Mucosa of stomach (tissue), 1 donor: ENCODE measurements at regions not wholly inside any gene's neighbourhood (a gene's known extent, or its start where the extent isn't known, plus 50 kb on each side); places are given as distances from the start of the nearest gene placed in this dataset.
"Not testable (repeated sequence)": the region's sequence is repeated elsewhere in the genome, so short reads cannot be mapped to it uniquely, and the experiment has no call there.

Source experiments
- H3K27me3 ChIP-seq: one replicate; pipeline ENCODE4 v1.7.0; 2013; ENCODE audit warnings: mild to moderate bottlenecking, low read length; ENCODE audit not compliant: control insufficient read depth, insufficient read depth
- H3K36me3 ChIP-seq: one replicate; pipeline ENCODE4 v1.7.0; 2013; ENCODE audit warnings: low read length; ENCODE audit not compliant: control insufficient read depth, insufficient read depth
- H3K4me1 ChIP-seq: one replicate; pipeline ENCODE4 v1.7.0; 2013; ENCODE audit warnings: mild to moderate bottlenecking, low read length; ENCODE audit not compliant: control insufficient read depth, insufficient read depth
- H3K4me3 ChIP-seq: one replicate; pipeline ENCODE4 v1.7.0; 2013; ENCODE audit warnings: low read length
- H3K9ac ChIP-seq: one replicate; pipeline ENCODE4 v1.7.0; 2013; ENCODE audit warnings: mild to moderate bottlenecking, low read length, moderate library complexity
- H3K9me3 ChIP-seq: one replicate; pipeline ENCODE4 v1.7.0; 2013; ENCODE audit warnings: mild to moderate bottlenecking, low read length, moderate library complexity; ENCODE audit not compliant: control insufficient read depth
- donor health status: Pancreatic carcinoma.

DNA sequence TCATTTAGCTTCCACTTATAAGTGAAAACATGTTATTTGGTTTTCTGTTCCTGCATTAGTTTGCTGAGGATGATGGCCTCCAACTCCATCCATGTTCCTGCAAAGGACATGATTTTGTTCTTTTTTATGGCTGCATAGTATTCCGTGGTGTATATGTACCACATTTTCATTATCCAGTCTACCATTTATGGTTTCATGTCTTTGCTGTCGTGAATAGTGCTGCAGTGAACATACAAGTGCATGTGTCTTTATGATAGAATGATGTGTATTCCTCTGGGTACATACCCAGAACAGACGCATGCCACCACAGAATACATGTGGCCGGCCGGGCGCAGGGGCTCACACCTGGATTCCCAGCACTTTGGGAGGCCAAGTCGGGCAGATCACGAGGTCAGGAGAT is 247.7 kb upstream of the SULF2 start:
- not testable (repeated sequence) for H3K4me1 ChIP-seq, H3K9ac ChIP-seq

DNA sequence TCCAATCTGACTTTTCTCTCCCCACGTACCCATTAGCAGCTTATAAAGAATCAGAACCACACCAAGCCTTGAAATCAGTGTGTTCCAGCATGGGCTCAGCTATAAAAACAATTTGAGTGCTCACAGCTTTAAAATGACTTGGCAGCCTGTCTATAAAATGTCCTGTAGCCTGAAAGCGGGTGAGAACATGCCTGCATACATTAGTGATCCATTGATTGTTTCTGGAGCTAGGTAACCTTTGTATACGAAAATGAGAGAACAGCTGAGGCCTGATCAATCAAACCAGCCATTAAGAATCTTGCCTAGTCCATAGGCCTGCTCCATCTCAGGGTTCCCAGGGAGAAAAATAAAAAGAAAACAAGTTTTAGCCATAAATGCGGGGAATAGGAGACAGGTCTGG is 245.8 kb upstream of the SULF2 start:
- H3K9ac ChIP-seq, result no peak overlapping the region
- no peaks in the 10 kb centered on the region for H3K27me3 ChIP-seq
- H3K4me3 ChIP-seq, result no peak overlapping the region
- no peaks in the 10 kb centered on the region for H3K9me3 ChIP-seq
- H3K4me1 ChIP-seq, result no peaks in the 10 kb centered on the region
- H3K36me3 ChIP-seq, result no peaks in the 10 kb centered on the region

More for the DNA sequence above, 247.7 kb upstream of the SULF2 start:
- H3K4me3 ChIP-seq, H3K36me3 ChIP-seq, H3K9me3 ChIP-seq, H3K27me3 ChIP-seq: not testable (repeated sequence)

DNA sequence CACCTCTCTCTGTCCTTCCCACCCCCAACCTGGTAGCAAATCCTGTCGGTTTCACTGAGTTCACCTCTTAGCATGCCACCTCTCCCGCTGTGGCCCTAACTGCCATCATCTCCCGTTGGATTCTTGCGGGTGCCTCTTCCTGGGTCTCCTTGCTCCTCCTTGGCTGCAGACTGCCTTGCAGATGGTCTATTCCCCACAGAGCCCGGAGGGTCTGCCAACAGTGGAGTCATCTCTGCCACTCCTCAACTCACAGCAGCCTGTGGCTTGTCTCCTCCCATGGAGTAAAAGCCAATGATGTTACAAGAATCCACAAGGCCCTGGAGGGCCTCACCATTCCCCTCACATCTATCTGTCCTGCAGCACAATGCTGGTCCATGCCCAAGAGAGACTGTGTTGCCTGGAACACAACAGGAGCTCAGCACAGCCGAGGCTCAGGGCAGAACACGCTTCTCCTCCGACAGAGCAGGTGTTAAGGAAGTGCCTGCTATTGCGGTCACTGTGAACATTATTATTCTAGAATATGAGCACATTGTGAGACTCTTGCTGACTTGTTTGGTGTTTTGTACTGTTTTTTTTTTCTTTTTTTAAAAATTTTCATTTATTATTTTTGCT is 241.8 kb upstream of the SULF2 start:
- no peaks in the 10 kb centered on the region for H3K4me1 ChIP-seq
- no peak overlapping the region for H3K4me3 ChIP-seq
- H3K27me3 ChIP-seq, result no peaks in the 10 kb centered on the region
- H3K9ac ChIP-seq, result no peak overlapping the region
- no peaks in the 10 kb centered on the region for H3K36me3 ChIP-seq
- H3K9me3 ChIP-seq, result no peaks in the 10 kb centered on the region

DNA sequence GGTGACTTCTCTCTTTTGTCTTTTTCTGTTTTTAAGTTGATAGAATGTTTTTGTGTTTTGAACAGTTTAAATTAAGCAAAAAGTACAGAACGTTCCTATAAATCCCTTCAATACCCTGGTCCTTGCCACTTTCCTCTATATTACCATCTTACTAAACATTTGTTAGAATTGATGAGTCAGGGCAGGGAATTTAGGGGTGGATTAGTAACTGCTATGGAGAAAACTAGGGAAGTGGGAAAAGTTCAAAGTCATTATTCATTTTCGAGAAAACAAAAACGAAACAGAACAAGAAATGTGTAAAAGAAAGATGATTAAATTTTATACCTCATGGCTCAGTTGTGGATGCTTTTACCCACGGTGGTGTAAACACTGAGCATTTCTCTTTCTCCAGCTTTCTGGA is 240.4 kb upstream of the SULF2 start:
- no peaks in the 10 kb centered on the region for H3K36me3 ChIP-seq
- no peaks in the 10 kb centered on the region for H3K9me3 ChIP-seq
- H3K9ac ChIP-seq, result no peak overlapping the region
- H3K27me3 ChIP-seq, result no peaks in the 10 kb centered on the region
- no peaks in the 10 kb centered on the region for H3K4me1 ChIP-seq
- no peak overlapping the region for H3K4me3 ChIP-seq

DNA sequence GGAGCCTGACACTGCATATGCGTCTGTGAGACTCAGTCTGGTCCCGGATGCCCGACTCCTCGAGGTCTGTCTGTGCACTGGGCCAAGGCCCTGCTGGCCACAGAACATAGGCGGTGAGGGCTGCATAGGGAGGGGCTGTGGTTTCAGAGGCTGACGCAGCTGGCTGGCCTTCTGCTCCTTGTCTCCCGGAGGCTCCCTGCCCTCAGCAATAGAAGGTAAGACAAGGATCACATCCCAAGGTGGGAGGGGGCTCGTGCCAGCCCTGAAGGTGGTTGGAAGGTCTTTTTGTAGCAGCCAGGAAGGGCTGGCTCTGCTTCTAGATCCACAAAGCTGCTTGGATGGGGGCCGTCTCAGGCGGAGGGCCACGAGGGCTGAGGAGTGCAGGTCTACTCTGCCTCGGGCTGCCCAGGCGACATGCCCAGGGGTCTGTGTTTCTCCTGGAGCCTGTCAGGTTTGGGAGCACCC is 239.8 kb upstream of the SULF2 start:
- no peaks in the 10 kb centered on the region for H3K4me1 ChIP-seq
- H3K4me3 ChIP-seq, result no peak overlapping the region
- H3K27me3 ChIP-seq, result peaks cover 3% of the 10 kb centered on the region
- no peaks in the 10 kb centered on the region for H3K9me3 ChIP-seq
- H3K9ac ChIP-seq, result no peak overlapping the region
- H3K36me3 ChIP-seq, result no peaks in the 10 kb centered on the region

DNA sequence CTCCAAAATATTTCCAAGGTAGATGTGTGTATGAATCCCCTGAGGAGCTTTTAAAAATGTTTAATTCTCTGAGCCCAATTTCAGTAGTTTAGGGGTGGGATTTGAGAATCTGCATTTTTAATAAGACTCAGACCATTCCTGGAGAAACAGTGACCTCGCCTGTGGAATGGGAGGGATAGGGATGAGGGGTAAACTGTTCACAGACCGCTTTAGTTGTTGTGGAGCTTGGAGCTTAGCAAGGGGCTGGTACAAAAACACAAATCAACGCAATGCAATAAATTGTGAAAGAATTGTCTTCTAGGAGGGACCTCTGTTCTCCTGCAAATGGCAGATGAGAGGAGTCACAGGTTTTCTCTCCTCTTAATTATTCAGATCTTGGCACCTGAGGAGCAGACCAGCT is 239.3 kb upstream of the SULF2 start:
- Histone ChIP-seq H3K9ac (no peak overlapping the region), H3K4me3 (no peak overlapping the region), H3K36me3 (no peaks in the 10 kb centered on the region), H3K9me3 (no peaks in the 10 kb centered on the region), H3K27me3 (peaks cover 3% of the 10 kb centered on the region), H3K4me1 (no peaks in the 10 kb centered on the region)

DNA sequence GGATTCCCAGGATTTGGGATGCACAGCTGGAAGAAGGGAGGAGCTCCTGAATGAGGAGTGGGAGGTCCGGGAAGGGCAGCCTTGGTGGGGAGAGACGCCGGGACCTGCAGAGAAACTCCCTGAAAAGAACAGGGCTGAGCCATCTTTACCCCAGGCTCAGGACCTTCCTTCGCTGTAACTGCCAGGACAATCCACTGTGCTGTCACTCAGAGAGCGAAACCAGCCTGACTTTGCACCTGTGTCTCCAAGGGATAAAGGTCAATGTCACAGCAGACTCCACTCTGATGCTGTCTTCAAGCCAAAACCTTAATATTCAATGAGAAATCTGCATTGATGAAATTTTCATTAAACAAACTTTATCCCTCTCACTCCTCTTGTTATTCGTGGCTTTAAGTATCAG is 235.4 kb upstream of the SULF2 start:
- H3K9me3 ChIP-seq, H3K4me1 ChIP-seq, H3K9ac ChIP-seq, H3K27me3 ChIP-seq, H3K36me3 ChIP-seq, H3K4me3 ChIP-seq: not testable (repeated sequence)

DNA sequence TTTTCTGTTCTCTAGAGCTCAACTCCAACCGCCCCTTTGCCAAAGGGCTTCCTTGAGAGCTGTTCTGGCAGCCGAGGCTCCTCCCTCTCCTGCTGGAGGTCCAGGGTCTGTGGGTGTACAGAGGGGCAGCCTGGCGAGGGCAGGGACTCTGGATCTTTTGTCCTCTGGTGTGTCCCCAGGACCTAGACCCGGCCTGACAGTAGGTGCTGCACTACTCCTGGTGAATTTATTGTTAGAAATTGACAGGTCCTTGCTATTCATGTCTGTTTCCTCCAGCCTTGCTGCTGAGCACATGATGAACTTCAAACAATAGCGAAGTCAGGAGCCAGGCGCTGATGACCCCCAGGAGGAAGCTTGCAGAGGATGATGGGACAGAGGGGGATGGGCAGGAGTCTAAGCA is 234.7 kb upstream of the SULF2 start:
- H3K4me3 ChIP-seq, result no peak overlapping the region
- H3K9me3 ChIP-seq, result no peaks in the 10 kb centered on the region

DNA sequence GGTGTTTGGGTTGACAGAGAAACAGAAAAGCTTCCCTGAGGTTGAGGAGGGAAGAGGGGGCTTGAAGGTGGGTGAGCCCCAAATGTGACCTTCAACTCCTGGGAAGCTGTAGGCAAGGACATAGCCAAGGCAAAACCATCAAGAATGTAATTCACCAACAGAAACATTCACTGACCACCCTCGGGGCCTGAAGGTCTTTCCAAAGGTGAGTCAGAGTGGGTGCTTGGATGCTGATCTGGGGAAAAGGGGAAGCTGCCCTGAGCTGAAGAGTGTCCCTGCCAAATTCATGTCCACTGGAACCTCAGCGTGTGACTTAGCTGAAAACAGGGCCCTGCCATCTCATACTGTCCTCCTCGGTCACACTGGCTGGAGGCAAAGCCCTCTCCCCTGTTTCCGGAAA is 234.2 kb upstream of the SULF2 start:
- Histone ChIP-seq H3K36me3 (no peaks in the 10 kb centered on the region), H3K9ac (no peak overlapping the region), H3K4me1 (no peaks in the 10 kb centered on the region), H3K27me3 (peaks cover 6% of the 10 kb centered on the region), H3K9me3 (no peaks in the 10 kb centered on the region), H3K4me3 (no peak overlapping the region)

More for the DNA sequence above, 234.7 kb upstream of the SULF2 start:
- peaks cover 6% of the 10 kb centered on the region for H3K27me3 ChIP-seq
- H3K4me1 ChIP-seq, result no peaks in the 10 kb centered on the region
- no peaks in the 10 kb centered on the region for H3K36me3 ChIP-seq
- no peak overlapping the region for H3K9ac ChIP-seq

DNA sequence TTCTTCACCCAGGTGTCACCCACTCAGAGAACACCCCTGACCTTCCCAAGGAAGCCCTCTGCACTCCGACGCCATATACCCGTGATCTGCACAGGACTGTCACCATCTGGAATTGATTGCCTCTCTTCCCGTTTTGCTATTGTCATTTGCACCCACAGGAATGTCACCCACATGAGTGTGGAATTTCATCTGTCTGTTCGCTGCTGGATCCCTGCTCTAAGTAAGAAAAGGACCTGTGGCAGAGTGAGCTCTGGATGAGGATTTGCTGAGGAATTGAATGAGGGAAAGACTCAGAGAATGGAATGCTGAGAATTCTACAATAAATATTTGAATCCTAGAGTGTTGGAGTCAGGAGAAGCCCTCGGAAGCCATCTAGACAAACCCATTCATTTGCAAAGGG is 233.6 kb upstream of the SULF2 start:
- H3K9me3 ChIP-seq, H3K4me3 ChIP-seq, H3K36me3 ChIP-seq, H3K9ac ChIP-seq, H3K27me3 ChIP-seq, H3K4me1 ChIP-seq: not testable (repeated sequence)

DNA sequence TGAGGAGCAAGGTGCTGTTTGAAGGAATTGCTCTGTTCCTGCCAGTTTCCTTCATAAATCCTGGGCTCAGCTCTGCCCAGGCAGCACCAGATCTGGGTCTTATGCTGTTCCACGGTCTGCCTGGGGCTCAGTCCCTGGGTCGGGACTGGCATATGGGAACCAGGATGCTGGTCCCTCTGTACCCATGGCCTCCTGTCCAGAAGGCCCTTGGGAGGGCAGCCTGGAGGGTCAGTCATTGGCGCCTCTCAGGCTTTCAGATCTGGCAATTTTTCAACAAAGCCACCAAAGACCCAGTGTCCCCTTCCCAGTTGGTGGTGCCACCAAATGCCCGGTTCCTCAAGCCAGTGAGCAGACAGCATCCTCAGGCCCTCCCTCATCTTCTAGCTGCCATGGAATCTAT is 232.7 kb upstream of the SULF2 start:
- no peaks in the 10 kb centered on the region for H3K36me3 ChIP-seq
- no peaks in the 10 kb centered on the region for H3K4me1 ChIP-seq
- no peak overlapping the region for H3K4me3 ChIP-seq
- peaks cover 6% of the 10 kb centered on the region for H3K27me3 ChIP-seq
- no peaks in the 10 kb centered on the region for H3K9me3 ChIP-seq
- no peak overlapping the region for H3K9ac ChIP-seq

DNA sequence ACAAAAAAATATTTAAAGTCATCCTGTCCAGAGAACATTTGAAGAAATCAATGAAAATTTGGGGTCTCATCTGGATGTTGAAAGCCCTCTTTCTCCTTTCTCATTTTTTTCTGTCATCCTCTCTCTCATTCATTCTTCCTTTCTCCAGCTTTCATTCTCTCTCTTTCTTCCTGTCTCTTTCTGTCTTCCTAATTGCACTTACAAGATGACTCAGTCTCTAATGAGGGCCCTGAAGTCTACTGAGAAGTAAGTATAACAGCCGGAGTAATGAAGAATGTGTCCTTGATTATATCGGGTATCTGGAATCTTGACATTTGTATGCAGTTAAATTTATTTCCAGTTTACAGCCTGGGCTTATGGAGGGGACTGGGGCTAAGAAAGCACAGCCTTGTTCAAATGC is 232.2 kb upstream of the SULF2 start:
- no peaks in the 10 kb centered on the region for H3K36me3 ChIP-seq
- H3K4me3 ChIP-seq, result no peak overlapping the region
- H3K4me1 ChIP-seq, result no peaks in the 10 kb centered on the region
- peaks cover 6% of the 10 kb centered on the region for H3K27me3 ChIP-seq
- no peak overlapping the region for H3K9ac ChIP-seq
- H3K9me3 ChIP-seq, result no peaks in the 10 kb centered on the region
